ENCODE measurements at regions not wholly inside any gene's neighbourhood (a gene's known extent, or its start where the extent isn't known, plus 50 kb on each side); places are given as distances from the start of the nearest gene placed in this dataset.

GRCh38 chr11:32008880-32009551 is 81.9 kb upstream of the RCN1 start:
- Histone ChIP-seq H3K9ac (ENCODE audit: low read length) (no peak overlapping the region), H3K4me1 (ENCODE audit: insufficient read depth, low read length, severe bottlenecking) (no peaks in the 10 kb centered on the region), H3K9me2 (ENCODE audit: low read depth, low read length) (no peaks in the 10 kb centered on the region), H3K9me3 (ENCODE audit: low read length) (no peaks in the 10 kb centered on the region), H3K4me3 (ENCODE audit: low read depth, low read length, poor library complexity, severe bottlenecking) (no peak overlapping the region), H3K4me2 (ENCODE audit: low read length) (no peak overlapping the region), H3K36me3 (ENCODE audit: insufficient read depth, low read length) (no peaks in the 10 kb centered on the region), H3K27me3 (ENCODE audit: insufficient read depth, low read length) (no peaks in the 10 kb centered on the region), H3F3A (ENCODE audit: insufficient read depth, low read length) (no peaks in the 10 kb centered on the region), H3K27ac (ENCODE audit: low read depth, low read length, poor library complexity, severe bottlenecking) (no peak overlapping the region), H2AFZ (ENCODE audit: low read length) (no peak overlapping the region), H3K79me2 (ENCODE audit: insufficient read depth, low read length) (no peaks in the 10 kb centered on the region), H4K20me1 (ENCODE audit: insufficient read depth, low read length) (no peaks in the 10 kb centered on the region)
- no peak for TF ChIP-seq EZH2 (IDR thresholded peaks at IDR 0.05; ENCODE audit: borderline replicate concordance, low read length)

GRCh38 chr11:32006799-32007388 is 84.0 kb upstream of the RCN1 start:
- H3K27ac ChIP-seq (ENCODE audit: low read depth, low read length, poor library complexity, severe bottlenecking), result no peak overlapping the region
- H3K9ac ChIP-seq (ENCODE audit: low read length), result no peak overlapping the region
- no peak overlapping the region for H2AFZ ChIP-seq (ENCODE audit: low read length)
- H3K27me3 ChIP-seq (ENCODE audit: insufficient read depth, low read length), result no peaks in the 10 kb centered on the region; the same call in 1 of the 2 replicates
- no peak overlapping the region for H3K4me2 ChIP-seq (ENCODE audit: low read length)
- no peaks in the 10 kb centered on the region for H4K20me1 ChIP-seq (ENCODE audit: insufficient read depth, low read length)
- TF ChIP-seq CTCF (IDR thresholded peaks at IDR 0.05; ENCODE audit: low read length) (peak; percentile 70), EZH2 (IDR thresholded peaks at IDR 0.05; ENCODE audit: borderline replicate concordance, low read length) (no peak)
- no peaks in the 10 kb centered on the region for H3K36me3 ChIP-seq (ENCODE audit: insufficient read depth, low read length)
- no peaks in the 10 kb centered on the region for H3F3A ChIP-seq (ENCODE audit: insufficient read depth, low read length)
- no peak overlapping the region for H3K4me3 ChIP-seq (ENCODE audit: low read depth, low read length, poor library complexity, severe bottlenecking)
- no peaks in the 10 kb centered on the region for H3K79me2 ChIP-seq (ENCODE audit: insufficient read depth, low read length)
- H3K9me3 ChIP-seq (ENCODE audit: low read length), result no peaks in the 10 kb centered on the region
- no peaks in the 10 kb centered on the region for H3K9me2 ChIP-seq (ENCODE audit: low read depth, low read length)
- H3K4me1 ChIP-seq (ENCODE audit: insufficient read depth, low read length, severe bottlenecking), result no peaks in the 10 kb centered on the region

GRCh38 chr11:32005786-32006416 is 85.0 kb upstream of the RCN1 start:
- H3K9me3 ChIP-seq (ENCODE audit: low read length), result no peaks in the 10 kb centered on the region
- H3F3A ChIP-seq (ENCODE audit: insufficient read depth, low read length), result no peaks in the 10 kb centered on the region
- no peaks in the 10 kb centered on the region for H4K20me1 ChIP-seq (ENCODE audit: insufficient read depth, low read length)
- no peaks in the 10 kb centered on the region for H3K4me1 ChIP-seq (ENCODE audit: insufficient read depth, low read length, severe bottlenecking)
- no peak overlapping the region for H2AFZ ChIP-seq (ENCODE audit: low read length)
- TF ChIP-seq CTCF (IDR thresholded peaks at IDR 0.05; ENCODE audit: low read length), result no peak
- no peak for TF ChIP-seq EZH2 (IDR thresholded peaks at IDR 0.05; ENCODE audit: borderline replicate concordance, low read length)
- H3K79me2 ChIP-seq (ENCODE audit: insufficient read depth, low read length), result no peaks in the 10 kb centered on the region
- H3K9ac ChIP-seq (ENCODE audit: low read length), result no peak overlapping the region
- H3K4me2 ChIP-seq (ENCODE audit: low read length), result no peak overlapping the region
- no peak overlapping the region for H3K4me3 ChIP-seq (ENCODE audit: low read depth, low read length, poor library complexity, severe bottlenecking)
- no peaks in the 10 kb centered on the region for H3K9me2 ChIP-seq (ENCODE audit: low read depth, low read length)
- no peaks in the 10 kb centered on the region for H3K36me3 ChIP-seq (ENCODE audit: insufficient read depth, low read length)
- H3K27me3 ChIP-seq (ENCODE audit: insufficient read depth, low read length), result no peaks in the 10 kb centered on the region; the same call in 1 of the 2 replicates
- H3K27ac ChIP-seq (ENCODE audit: low read depth, low read length, poor library complexity, severe bottlenecking), result no peak overlapping the region

All from OCI-LY1 (cell line).